GM12878 (cell line): ENCODE measurements at regions not wholly inside any gene's neighbourhood (a gene's known extent, or its start where the extent isn't known, plus 50 kb on each side); places are given as distances from the start of the nearest gene placed in this dataset.

ENCODE experiments used
- ATAC-seq: fragments of 200-7000 bp; cut with Tn5 transposase; 3 replicates; pipeline ENCODE4 v1.9.1; 2020; ENCODE audit warnings: mild to moderate bottlenecking, moderate library complexity
- BruUV-seq: library from RNA; stranded (reverse); fragments of 400-500 nt; replicated peaks from 2 replicates; lab custom pipeline; 2021; lab: Mats Ljungman, UMichigan
- CTCF ChIA-PET: fragments of 300-600 bp; sonication (Branson Sonifier 250); formaldehyde crosslinking; extraction: SDS; loops from one replicate; lab custom pipeline; 2021; ENCODE audit warnings: inconsistent platforms; lab: Yijun Ruan, JAX
- POLR2A ChIA-PET: fragments of 350-600 bp; formaldehyde crosslinking; extraction: SDS; loops from one replicate; lab custom pipeline; 2021; ENCODE audit warnings: inconsistent platforms; lab: Charles Lee
- RAD21 ChIA-PET: fragments of 300-600 bp; sonication (Branson Sonifier 250); formaldehyde crosslinking; loops from one replicate; lab custom pipeline; 2023; ENCODE audit warnings: antibody characterized with exemption; ENCODE audit not compliant: unreplicated experiment; lab: Charles Lee
- SMC1A ChIA-PET: fragments of 300-600 bp; sonication (Branson Sonifier 250); formaldehyde crosslinking; loops from one replicate; lab custom pipeline; 2023; ENCODE audit not compliant: unreplicated experiment, uncharacterized antibody; lab: Charles Lee
- DNase-seq: peaks from one replicate; pipeline ENCODE4 v3.0.0-alpha.2; 2011; ENCODE audit warnings: low read depth, low spot score
- FAIRE-seq: peaks from 3 replicates; lab custom pipeline; 2011; peaks lifted over from hg19 to GRCh38; lab: Jason Lieb, UNC
- H2AFZ ChIP-seq: 2 replicates; pipeline ENCODE4 v1.6.0; 2011; ENCODE audit warnings: low read depth, low read length, control low read depth; ENCODE audit not compliant: control insufficient read depth
- H3K27ac ChIP-seq: 2 replicates; pipeline ENCODE4 v1.5.1; 2011; ENCODE audit warnings: control low read depth; ENCODE audit not compliant: control insufficient read depth, insufficient read depth
- H3K27me3 ChIP-seq, 2 experiments: replicated peaks in 1 of 2; 2 replicates each; pipeline versions ENCODE4 v1.6.0 to v1.6.1; 2011; ENCODE audit warnings: low read length in 1 of 2; ENCODE audit not compliant: control insufficient read depth in 2 of 2, insufficient read depth in 2 of 2
- H3K36me3 ChIP-seq, 2 experiments: 2 replicates each; pipeline ENCODE4 v1.5.1; 2011; ENCODE audit warnings: low read length in 1 of 2; ENCODE audit not compliant: control insufficient read depth in 2 of 2, insufficient read depth in 2 of 2
- H3K4me1 ChIP-seq: 2 replicates; pipeline ENCODE4 v1.6.1; 2011; ENCODE audit warnings: mild to moderate bottlenecking, low read length, moderate library complexity, mixed read lengths; ENCODE audit not compliant: control insufficient read depth, insufficient read depth
- H3K4me2 ChIP-seq: 2 replicates; pipeline ENCODE4 v1.6.0; 2011; ENCODE audit warnings: control low read depth; ENCODE audit not compliant: control insufficient read depth, insufficient read depth
- H3K4me3 ChIP-seq: fragments of 200-600 bp; sonication (generic); 2 replicates; pipeline ENCODE4 v1.5.1; 2016
- H3K79me2 ChIP-seq: 2 replicates; pipeline ENCODE4 v1.6.0; 2011; ENCODE audit warnings: low read length; ENCODE audit not compliant: control insufficient read depth, insufficient read depth
- H3K9ac ChIP-seq: 2 replicates; pipeline ENCODE4 v1.8.0; 2011; ENCODE audit warnings: low read length, control low read depth, mixed read lengths; ENCODE audit not compliant: control insufficient read depth, insufficient read depth
- H3K9me3 ChIP-seq: replicated peaks from 3 replicates; pipeline ENCODE4 v1.5.1; 2011; ENCODE audit warnings: mild to moderate bottlenecking, low read length; ENCODE audit not compliant: control insufficient read depth, insufficient read depth
- H4K20me1 ChIP-seq: 2 replicates; pipeline ENCODE4 v1.6.0; 2011; ENCODE audit not compliant: control insufficient read depth, insufficient read depth
- BMI1 ChIP-seq: fragments of 450-650 bp; IDR thresholded peaks from 2 replicates; pipeline ENCODE4 v1.6.1; 2016; ENCODE audit warnings: mild to moderate bottlenecking, moderate library complexity, borderline replicate concordance
- CBX3 ChIP-seq: fragments of 200-600 bp; sonication (generic); IDR thresholded peaks from 2 replicates; pipeline ENCODE4 v1.6.1; 2016; ENCODE audit warnings: low read depth, borderline replicate concordance
- CREM ChIP-seq: IDR thresholded peaks from 2 replicates; pipeline ENCODE4 v1.6.1; 2014; ENCODE audit warnings: antibody characterized with exemption, low read depth
- ETV6 ChIP-seq, 2 experiments: fragments of 450-650 bp in 1 of 2; IDR thresholded peaks in 1 of 2; conservative IDR thresholded peaks in 1 of 2; 2 replicates each; pipeline ENCODE4 v1.6.1; 2014; ENCODE audit warnings: antibody characterized with exemption in 1 of 2, borderline replicate concordance in 1 of 2, low read depth in 1 of 2, mild to moderate bottlenecking in 1 of 2, moderate library complexity in 1 of 2
- LARP7 ChIP-seq: fragments of 450-650 bp; IDR thresholded peaks from 2 replicates; pipeline ENCODE4 v1.6.1; 2017; ENCODE audit warnings: mild to moderate bottlenecking
- MTA2 ChIP-seq: fragments of 450-650 bp; IDR thresholded peaks from 2 replicates; pipeline ENCODE4 v1.6.1; 2016; ENCODE audit warnings: low read depth, mild to moderate bottlenecking, moderate library complexity
- NKRF ChIP-seq: fragments of 450-650 bp; conservative IDR thresholded peaks from 2 replicates; pipeline ENCODE4 v1.6.1; 2017; ENCODE audit warnings: mild to moderate bottlenecking, moderate library complexity
- PAX8 ChIP-seq: fragments of 450-650 bp; IDR thresholded peaks from 2 replicates; pipeline ENCODE4 v1.6.1; 2017; ENCODE audit warnings: mild to moderate bottlenecking, moderate library complexity
- PBX3 ChIP-seq: IDR thresholded peaks from 2 replicates; pipeline ENCODE4 v1.6.1; 2011; ENCODE audit warnings: mild to moderate bottlenecking, low read depth, low read length, moderate library complexity; ENCODE audit not compliant: insufficient replicate concordance
- WRNIP1 ChIP-seq: IDR thresholded peaks from 2 replicates; pipeline ENCODE4 v1.6.1; 2011; ENCODE audit warnings: low read depth, low read length, improper control_type of control experiment, borderline replicate concordance
- ZBTB33 ChIP-seq: fragments of 450-650 bp; IDR thresholded peaks from 2 replicates; pipeline ENCODE4 v1.6.1; 2017; ENCODE audit warnings: mild to moderate bottlenecking
- ZNF592 ChIP-seq: fragments of 450-650 bp; IDR thresholded peaks from 2 replicates; pipeline ENCODE4 v1.6.1; 2017; ENCODE audit warnings: mild to moderate bottlenecking, moderate library complexity
- WGBS: methylation state at CpG from one replicate; pipeline ENCODE4 v1.1.6; 2016; ENCODE audit warnings: low lambda C conversion rate; ENCODE audit not compliant: insufficient replicate concordance, insufficient coverage; ENCODE audit errors: missing lambda C conversion rate; 5-methylcytosine and 5-hydroxymethylcytosine counted together
- in situ Hi-C: fragments of 300-500 bp; cut with MboI; formaldehyde crosslinking; loops from 9 replicates; pipeline ENCODE4 v1.14.3; 2018; ENCODE audit warnings: mixed read lengths
- intact Hi-C: fragments of 100-400 bp; cut with micrococcal nuclease; formaldehyde crosslinking; loops from one replicate; pipeline ENCODE4 v1.14.2; 2022; ENCODE audit not compliant: unreplicated experiment

- H4K20me1 ChIP-seq: no peaks in the 10 kb centered on the region
- H3K36me3 ChIP-seq: no peaks in the 10 kb centered on the region
- no peak overlapping the region for H3K27ac ChIP-seq
- ChIA-PET CTCF (no interaction called here), SMC1A (no interaction called here), POLR2A (no interaction called here), RAD21 (no interaction called here)
- no TSS peak for BruUV-seq
- no peak overlapping the region for H2AFZ ChIP-seq
- H3K79me2 ChIP-seq: no peaks in the 10 kb centered on the region
- H3K27me3 ChIP-seq: no peaks in the 10 kb centered on the region
- FAIRE-seq (no peak), ATAC-seq (no peak), DNase-seq (no peak)
- TF ChIP-seq PBX3 (no peak), ZNF592 (no peak), LARP7 (no peak), CBX3 (no peak), PAX8 (no peak), NKRF (no peak), CREM (no peak), ZBTB33 (no peak), BMI1 (no peak), MTA2 (no peak), WRNIP1 (no peak), ETV6 (conservative IDR thresholded peaks at IDR 0.05 in 1 of 2, IDR thresholded peaks at IDR 0.05 in 1 of 2; ENCODE audit: borderline replicate concordance in 1 of 2, low read depth in 1 of 2) (no peak)
- H3K9me3 ChIP-seq: no peaks in the 10 kb centered on the region
- intact Hi-C loops: no loop called here
- 20% methylated on average over 1 of the region's 2 CpGs for WGBS
- H3K4me1 ChIP-seq: no peaks in the 10 kb centered on the region
- no peak overlapping the region for H3K4me3 ChIP-seq
- H3K4me2 ChIP-seq: no peak overlapping the region
- in situ Hi-C loops: no loop called here
- H3K9ac ChIP-seq: no peak overlapping the region
Measured at GRCh38 chr7:89798599-89798996, 355.7 kb upstream of the STEAP1 start.
